Kidney epithelial cell (primary cell): ENCODE measurements at regions not wholly inside any gene's neighbourhood (a gene's known extent, or its start where the extent isn't known, plus 50 kb on each side); places are given as distances from the start of the nearest gene placed in this dataset.

Source experiments
- DNase-seq: peaks from one replicate; pipeline ENCODE4 v3.0.0-alpha.2; 2010; ENCODE audit warnings: low read depth
- H3K27me3 ChIP-seq: 2 replicates; pipeline ENCODE4 v1.6.0; 2011; ENCODE audit warnings: low read length; ENCODE audit not compliant: control insufficient read depth, insufficient read depth
- H3K36me3 ChIP-seq: 2 replicates; pipeline ENCODE4 v1.5.1; 2011; ENCODE audit warnings: low read length; ENCODE audit not compliant: control insufficient read depth, insufficient read depth
- H3K4me3 ChIP-seq: 2 replicates; pipeline ENCODE4 v1.5.1; 2011; ENCODE audit warnings: low read depth, mild to moderate bottlenecking, control low read depth, low read length
- CTCF ChIP-seq: IDR thresholded peaks from 2 replicates; pipeline ENCODE4 v1.5.1; 2011; ENCODE audit warnings: mild to moderate bottlenecking, moderate library complexity, low read length, control low read depth, inconsistent platforms; ENCODE audit not compliant: insufficient read depth, poor library complexity, severe bottlenecking

GRCh38 chr3:103889675-103890074 is 1454.9 kb downstream of the ZPLD1 start:
- no peak overlapping the region for H3K4me3 ChIP-seq
- no peak for TF ChIP-seq CTCF
- H3K27me3 ChIP-seq, result no peaks in the 10 kb centered on the region
- H3K36me3 ChIP-seq, result no peaks in the 10 kb centered on the region
- DNase-seq, result no peak

- no peak for TF ChIP-seq CTCF
- H3K4me3 ChIP-seq, result no peak overlapping the region
- H3K27me3 ChIP-seq, result no peaks in the 10 kb centered on the region
- no peaks in the 10 kb centered on the region for H3K36me3 ChIP-seq
- no peak for DNase-seq
Observed at GRCh38 chr3:103894162-103894822, 1459.5 kb downstream of the ZPLD1 start.

GRCh38 chr3:103899328-103899727 is 1464.5 kb downstream of the ZPLD1 start:
- no peak for DNase-seq
- Histone ChIP-seq H3K36me3 (no peaks in the 10 kb centered on the region), H3K4me3 (no peak overlapping the region), H3K27me3 (no peaks in the 10 kb centered on the region)
- TF ChIP-seq CTCF, result no peak

GRCh38 chr3:103904991-103905390 is 1461.7 kb upstream of the ALCAM start:
- Histone ChIP-seq H3K4me3 (no peak overlapping the region), H3K36me3 (no peaks in the 10 kb centered on the region), H3K27me3 (no peaks in the 10 kb centered on the region)
- no peak for TF ChIP-seq CTCF
- DNase-seq, result no peak

- no peak for TF ChIP-seq CTCF
- DNase-seq, result no peak
- H3K36me3 ChIP-seq, result no peaks in the 10 kb centered on the region
- H3K27me3 ChIP-seq, result no peaks in the 10 kb centered on the region
- H3K4me3 ChIP-seq, result no peak overlapping the region
Observed at GRCh38 chr3:103906304-103906703, 1460.4 kb upstream of the ALCAM start.

- no peak for TF ChIP-seq CTCF
- DNase-seq, result no peak
- H3K36me3 ChIP-seq, result no peaks in the 10 kb centered on the region
- no peaks in the 10 kb centered on the region for H3K27me3 ChIP-seq
- H3K4me3 ChIP-seq, result no peak overlapping the region
Observed at GRCh38 chr3:103906808-103907207, 1459.9 kb upstream of the ALCAM start.
